M059J (cell line): ENCODE measurements at regions not wholly inside any gene's neighbourhood (a gene's known extent, or its start where the extent isn't known, plus 50 kb on each side); places are given as distances from the start of the nearest gene placed in this dataset.
A peak's percentile ranks its signal among the peaks of the same experiment; 100 is the strongest.

Source experiments
- DNase-seq: peaks from one replicate; pipeline ENCODE4 v3.0.0-alpha.2; 2012; ENCODE audit warnings: low read depth

DNA sequence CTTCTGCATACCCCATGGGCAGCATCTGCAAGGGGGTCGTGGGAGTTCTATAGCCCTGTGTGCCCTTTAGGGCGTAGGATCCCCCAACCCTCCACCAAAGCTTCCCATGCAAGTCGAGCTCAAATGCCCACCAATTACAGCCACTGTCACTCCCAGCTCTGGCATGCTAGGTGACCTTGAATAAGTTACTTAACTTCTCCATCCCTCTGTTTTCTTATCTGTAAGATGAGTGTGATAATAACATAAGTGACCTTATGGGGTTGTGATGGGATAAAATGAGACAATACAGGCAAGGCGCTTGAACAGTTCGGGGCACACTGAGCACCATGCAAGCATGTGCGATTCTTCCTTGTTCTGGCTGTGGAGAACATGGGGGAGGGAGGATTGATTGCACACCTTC, 74.8 kb upstream of the POMGNT2 start:
- DNase-seq: no peak

GRCh38 chr3:43180027-43180426, 74.1 kb upstream of the POMGNT2 start:
- DNase-seq: peak; percentile 50

DNA sequence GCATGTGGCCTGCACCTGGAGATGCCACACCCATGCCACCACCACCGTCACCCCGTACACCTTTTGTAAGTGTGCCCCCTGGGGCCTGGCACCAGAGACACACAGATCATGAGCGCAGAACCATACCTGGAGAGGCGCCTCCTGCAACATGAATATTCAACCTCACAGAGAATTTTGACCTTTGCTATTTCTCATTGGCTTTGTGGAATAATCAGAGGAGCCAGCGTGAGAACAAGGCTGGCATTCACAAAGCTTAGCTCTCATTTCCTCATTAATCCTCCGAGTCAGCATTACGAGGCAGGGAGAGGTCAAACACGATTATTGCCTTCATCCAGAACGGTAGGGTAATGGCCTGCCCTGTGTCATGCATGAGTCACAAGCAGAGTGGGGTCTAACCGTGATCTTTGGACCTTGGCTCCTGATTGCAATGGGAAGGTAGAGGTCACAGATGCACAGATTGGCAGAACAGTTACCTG, 73.0 kb upstream of the POMGNT2 start:
- peak; percentile 89 for DNase-seq

GRCh38 chr3:43177085-43177484, 71.2 kb upstream of the POMGNT2 start:
- no peak for DNase-seq

- DNase-seq: no peak
Measured at GRCh38 chr3:43176666-43177065, 70.8 kb upstream of the POMGNT2 start.

GRCh38 chr3:43175541-43175940, 69.7 kb upstream of the POMGNT2 start:
- no peak for DNase-seq

DNA sequence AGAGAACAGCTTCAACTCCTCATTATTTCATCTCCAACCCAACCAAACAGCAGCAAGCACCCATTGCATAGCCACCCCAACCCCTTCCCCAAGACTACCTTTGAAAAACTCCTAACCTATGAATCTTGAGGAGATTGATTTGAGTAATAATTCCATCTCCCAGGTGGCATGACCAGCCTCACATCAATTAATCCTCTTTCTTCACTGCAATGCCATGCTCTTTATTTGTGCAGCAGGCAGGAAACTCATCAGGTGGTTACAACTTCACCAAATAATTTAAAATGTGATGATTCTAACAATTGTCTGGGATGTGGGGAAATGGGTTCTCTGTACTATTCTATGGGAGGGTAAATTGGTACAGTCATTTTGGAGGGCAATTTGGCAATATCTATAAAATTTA, 68.1 kb upstream of the POMGNT2 start:
- DNase-seq: no peak

- peak; percentile 67 for DNase-seq
Measured at GRCh38 chr3:43171748-43172147, 65.9 kb upstream of the POMGNT2 start.

DNA sequence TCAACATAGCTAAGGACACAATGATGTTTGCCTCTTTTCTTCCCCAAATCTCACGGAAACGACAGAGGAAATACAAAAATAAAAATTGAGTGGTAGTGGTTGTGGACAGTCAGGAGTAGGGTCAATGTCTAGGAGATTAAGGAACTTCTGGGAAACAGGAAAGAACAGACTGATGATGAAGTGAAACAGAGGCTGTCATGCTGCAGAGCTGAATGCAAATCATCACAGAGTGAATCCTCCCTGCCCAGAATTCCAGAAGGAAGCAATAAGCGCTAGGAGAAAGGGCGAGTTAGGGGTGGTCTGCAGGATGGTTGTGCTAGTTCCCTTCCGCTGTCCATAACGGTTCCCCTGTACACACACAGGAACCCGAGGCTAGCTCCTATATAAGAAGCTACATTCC, 64.7 kb upstream of the POMGNT2 start:
- no peak for DNase-seq

- DNase-seq: no peak
Measured at GRCh38 chr3:43169987-43170386, 64.1 kb upstream of the POMGNT2 start.

DNA sequence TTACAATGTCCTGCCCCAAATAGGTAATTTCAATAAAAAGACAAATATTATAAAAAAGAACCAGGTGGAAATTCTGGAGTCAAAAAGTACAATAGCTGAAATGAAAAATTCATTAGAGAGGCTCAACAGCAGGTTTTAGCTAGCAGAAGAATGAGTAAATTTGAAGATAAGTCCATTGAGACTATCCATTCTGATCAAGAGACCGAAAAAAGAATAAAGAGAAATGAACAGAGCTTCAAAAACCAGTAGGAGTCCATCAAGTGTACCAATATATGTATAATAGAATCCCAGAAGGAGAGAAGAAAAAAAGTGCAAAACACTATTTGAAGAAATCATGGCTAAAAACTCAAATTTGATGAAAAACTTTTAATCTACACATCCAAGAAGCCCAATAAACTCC, 60.5 kb upstream of the POMGNT2 start:
- no peak for DNase-seq

DNA sequence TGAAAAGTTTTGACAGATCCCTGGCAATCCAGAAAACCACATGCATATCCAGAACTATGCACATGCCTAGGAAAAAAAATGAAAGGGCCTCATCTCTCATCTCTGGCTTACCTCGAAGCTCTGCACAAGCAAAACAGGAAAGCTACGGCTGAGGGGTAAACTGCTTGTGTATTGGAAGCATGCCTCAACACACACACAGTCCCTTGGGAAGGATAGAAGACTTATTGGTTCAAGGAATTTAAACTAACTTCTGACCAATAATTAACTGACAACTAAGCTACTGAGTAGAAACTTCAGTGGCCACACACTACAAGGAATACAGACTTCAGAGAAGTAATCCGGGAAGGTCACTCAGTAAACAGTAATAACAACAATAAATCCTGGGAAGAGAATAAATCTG, 59.9 kb upstream of the POMGNT2 start:
- DNase-seq: no peak

GRCh38 chr3:43163895-43164493, 58.1 kb upstream of the POMGNT2 start:
- no peak for DNase-seq

GRCh38 chr3:43162230-43163084, 56.6 kb upstream of the POMGNT2 start:
- peak; percentile 61 for DNase-seq

DNA sequence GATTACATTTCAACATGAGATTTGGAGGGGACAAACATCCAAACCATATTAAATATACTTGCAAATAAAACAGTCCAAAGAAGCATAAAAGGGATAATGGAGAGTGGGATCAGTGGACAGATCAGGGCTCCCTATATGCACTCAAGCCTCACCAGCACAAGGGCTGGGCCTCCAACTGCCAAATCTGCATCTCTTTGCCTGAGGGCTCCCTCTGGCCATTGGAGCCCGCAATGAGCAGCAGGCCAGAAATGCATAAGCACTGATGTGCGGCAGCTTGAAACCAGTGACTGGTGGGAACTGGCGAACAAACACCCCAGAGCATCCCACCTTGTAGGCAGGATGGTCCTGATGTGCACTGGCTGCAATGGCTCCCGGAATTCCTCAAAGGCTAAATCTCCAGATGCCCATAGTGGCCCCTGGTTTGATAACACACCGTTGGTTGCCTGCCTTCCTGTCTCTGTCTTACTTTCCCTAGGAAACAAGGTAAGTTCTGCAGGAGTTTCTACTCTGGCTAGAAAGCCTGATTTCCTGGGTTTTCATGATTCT, 55.9 kb upstream of the POMGNT2 start:
- DNase-seq: no peak

- no peak for DNase-seq
Measured at GRCh38 chr3:43160664-43161063, 54.8 kb upstream of the POMGNT2 start.

GRCh38 chr3:43159876-43160255, 54.0 kb upstream of the POMGNT2 start:
- DNase-seq: no peak

GRCh38 chr3:43159131-43159875, 53.4 kb upstream of the POMGNT2 start:
- DNase-seq: no peak

DNA sequence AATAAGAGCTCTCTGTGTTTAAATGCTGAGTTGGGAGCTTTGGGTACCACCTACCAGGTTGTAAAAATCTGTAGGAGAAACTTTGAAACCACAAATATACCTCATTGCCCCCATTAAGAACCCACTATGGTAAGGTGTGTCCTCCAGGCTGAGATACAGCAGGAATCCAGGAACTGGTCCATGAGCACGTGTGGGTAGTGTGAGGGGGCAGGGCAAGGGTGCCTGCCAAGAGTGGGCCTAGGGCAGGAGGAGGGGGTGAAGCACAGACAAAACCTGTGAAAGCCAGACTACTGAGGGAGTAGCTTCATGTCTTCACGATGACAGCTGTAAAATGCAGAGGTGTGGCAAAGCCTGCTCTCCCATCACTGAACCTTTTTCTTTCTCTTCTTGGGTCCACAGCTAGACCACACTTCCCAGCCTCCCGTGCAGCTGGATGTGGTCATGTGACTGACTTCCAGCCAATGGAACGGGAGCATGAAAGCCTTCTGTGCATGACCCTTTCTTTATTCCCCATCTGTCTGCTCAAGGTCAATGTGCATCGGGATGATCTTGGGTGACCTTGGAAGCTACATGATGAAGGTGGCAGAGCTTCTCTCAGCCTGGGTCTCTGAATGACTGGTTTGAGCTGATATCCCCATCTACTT, 51.1 kb upstream of the POMGNT2 start:
- no peak for DNase-seq

DNA sequence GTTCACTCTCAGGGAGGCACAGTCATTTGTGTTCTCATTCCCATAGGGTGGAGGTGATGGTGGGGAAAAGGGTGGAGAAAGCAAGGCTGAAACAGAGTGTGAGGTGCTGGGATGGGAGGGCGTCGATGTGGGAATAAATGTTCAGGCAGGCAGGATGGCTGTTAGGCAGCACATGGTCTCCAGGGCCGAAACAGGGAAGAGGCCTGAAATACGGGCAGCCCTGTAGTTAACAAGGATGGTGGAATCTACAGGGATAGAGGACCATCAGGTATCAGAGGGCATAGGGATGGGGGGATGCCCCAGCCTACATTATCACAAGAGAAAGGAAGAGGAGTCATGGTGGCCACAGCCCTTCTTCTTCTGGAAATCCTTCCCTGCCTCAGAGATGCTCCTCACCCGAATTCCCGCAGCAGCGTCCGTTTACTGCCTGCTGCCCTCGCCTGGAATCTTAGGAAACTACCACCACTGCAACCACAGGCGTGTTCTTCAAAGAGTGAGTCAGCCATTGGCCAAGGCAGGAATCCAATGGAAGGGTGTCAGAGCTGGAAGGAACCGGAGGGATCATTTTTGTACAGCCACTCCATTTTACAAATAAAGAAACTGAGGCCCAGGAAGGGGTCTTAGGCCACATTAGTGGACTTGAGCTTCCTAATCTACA, 49.7 kb upstream of the POMGNT2 start:
- DNase-seq: peak; percentile 80
